Muscle layer of duodenum (tissue), 2 donors: ENCODE measurements at regions not wholly inside any gene's neighbourhood (a gene's known extent, or its start where the extent isn't known, plus 50 kb on each side); places are given as distances from the start of the nearest gene placed in this dataset.

Experiments used
- H3K27ac ChIP-seq: one replicate; pipeline ENCODE4 v1.7.0; 2013; ENCODE audit warnings: mild to moderate bottlenecking, low read length
- H3K27me3 ChIP-seq: one replicate; pipeline ENCODE4 v1.7.0; 2013; ENCODE audit warnings: low read depth, mild to moderate bottlenecking, control low read depth, low read length
- H3K36me3 ChIP-seq, 2 donors: one replicate each; pipeline ENCODE4 v1.7.0; 2013; ENCODE audit warnings: low read length in 2 of 2, control low read depth in 1 of 2, mild to moderate bottlenecking in 1 of 2; ENCODE audit not compliant: insufficient read depth in 2 of 2, control insufficient read depth in 1 of 2
- H3K4me1 ChIP-seq, 2 donors: one replicate each; pipeline ENCODE4 v1.7.0; 2013; ENCODE audit warnings: low read length in 2 of 2, mild to moderate bottlenecking in 2 of 2, control low read depth in 1 of 2, moderate library complexity in 1 of 2; ENCODE audit not compliant: insufficient read depth in 2 of 2, control insufficient read depth in 1 of 2
- H3K4me3 ChIP-seq, 2 donors: one replicate each; pipeline ENCODE4 v1.7.0; 2013; ENCODE audit warnings: low read length in 2 of 2, low read depth in 1 of 2, mild to moderate bottlenecking in 1 of 2
- H3K9me3 ChIP-seq, 2 donors: one replicate each; pipeline ENCODE4 v1.7.0; 2013; ENCODE audit warnings: low read length in 2 of 2, control low read depth in 1 of 2, mild to moderate bottlenecking in 1 of 2; ENCODE audit not compliant: control insufficient read depth in 1 of 2
- donor health status: healthy.

GRCh38 chr5:104628911-104629310, 1066.3 kb upstream of the NUDT12 start:
- H3K27ac ChIP-seq, result no peak overlapping the region
- no peak overlapping the region for H3K4me3 ChIP-seq
- no peaks in the 10 kb centered on the region for H3K27me3 ChIP-seq
- peaks cover 0 to 3% of the 10 kb centered on the region in 2 donors for H3K9me3 ChIP-seq
- H3K4me1 ChIP-seq, result no peaks in the 10 kb centered on the region
- no peaks in the 10 kb centered on the region for H3K36me3 ChIP-seq

GRCh38 chr5:104626122-104626521, 1063.5 kb upstream of the NUDT12 start:
- H3K27me3 ChIP-seq, result no peaks in the 10 kb centered on the region

GRCh38 chr5:104612005-104612404, 1049.4 kb upstream of the NUDT12 start:
- Histone ChIP-seq H3K4me3 (no peak overlapping the region), H3K36me3 (no peaks in the 10 kb centered on the region), H3K9me3 (no peaks in the 10 kb centered on the region), H3K4me1 (no peaks in the 10 kb centered on the region), H3K27ac (no peak overlapping the region), H3K27me3 (no peaks in the 10 kb centered on the region)

More at GRCh38 chr5:104626122-104626521, 1063.5 kb upstream of the NUDT12 start:
- Histone ChIP-seq H3K27ac (no peak overlapping the region), H3K4me3 (no peak overlapping the region), H3K36me3 (no peaks in the 10 kb centered on the region), H3K9me3 (peaks cover 0 to 3% of the 10 kb centered on the region in 2 donors), H3K4me1 (no peaks in the 10 kb centered on the region)

GRCh38 chr5:104611135-104611767, 1048.7 kb upstream of the NUDT12 start:
- Histone ChIP-seq H3K36me3 (no peaks in the 10 kb centered on the region), H3K4me1 (no peaks in the 10 kb centered on the region), H3K9me3 (no peaks in the 10 kb centered on the region), H3K4me3 (no peak overlapping the region), H3K27me3 (no peaks in the 10 kb centered on the region), H3K27ac (no peak overlapping the region)

- Histone ChIP-seq H3K4me3 (no peak overlapping the region), H3K27me3 (no peaks in the 10 kb centered on the region), H3K4me1 (no peaks in the 10 kb centered on the region), H3K36me3 (no peaks in the 10 kb centered on the region), H3K27ac (no peak overlapping the region), H3K9me3 (peaks cover 0 to 5% of the 10 kb centered on the region in 2 donors)
Measured at GRCh38 chr5:104606258-104606829, 1043.8 kb upstream of the NUDT12 start.

- peaks cover 5 to 10% of the 10 kb centered on the region in 2 donors for H3K9me3 ChIP-seq
- no peaks in the 10 kb centered on the region for H3K27me3 ChIP-seq
- no peaks in the 10 kb centered on the region for H3K36me3 ChIP-seq
- no peaks in the 10 kb centered on the region for H3K4me1 ChIP-seq
- no peak overlapping the region for H3K4me3 ChIP-seq
- H3K27ac ChIP-seq, result no peak overlapping the region
Measured at GRCh38 chr5:104599726-104600125, 1037.1 kb upstream of the NUDT12 start.

GRCh38 chr5:104598285-104598684, 1035.7 kb upstream of the NUDT12 start:
- Histone ChIP-seq H3K36me3 (no peaks in the 10 kb centered on the region), H3K27ac (no peak overlapping the region), H3K4me1 (no peaks in the 10 kb centered on the region), H3K27me3 (no peaks in the 10 kb centered on the region), H3K9me3 (peaks cover 5 to 13% of the 10 kb centered on the region in 2 donors), H3K4me3 (no peak overlapping the region)

- Histone ChIP-seq H3K27me3 (no peaks in the 10 kb centered on the region), H3K9me3 (peaks cover 0 to 13% of the 10 kb centered on the region in 2 donors), H3K4me1 (no peaks in the 10 kb centered on the region), H3K27ac (no peak overlapping the region), H3K4me3 (no peak overlapping the region), H3K36me3 (no peaks in the 10 kb centered on the region)
Measured at GRCh38 chr5:104594850-104595249, 1032.3 kb upstream of the NUDT12 start.

GRCh38 chr5:104576677-104577076, 1014.1 kb upstream of the NUDT12 start:
- no peaks in the 10 kb centered on the region for H3K36me3 ChIP-seq
- H3K4me3 ChIP-seq, result no peak overlapping the region
- no peaks in the 10 kb centered on the region for H3K4me1 ChIP-seq
- no peak overlapping the region for H3K27ac ChIP-seq
- no peaks in the 10 kb centered on the region for H3K9me3 ChIP-seq
- H3K27me3 ChIP-seq, result no peaks in the 10 kb centered on the region

- Histone ChIP-seq H3K36me3 (no peaks in the 10 kb centered on the region), H3K27ac (no peak overlapping the region), H3K9me3 (no peaks in the 10 kb centered on the region), H3K4me3 (no peak overlapping the region), H3K27me3 (no peaks in the 10 kb centered on the region), H3K4me1 (no peaks in the 10 kb centered on the region)
Measured at GRCh38 chr5:104573949-104574709, 1011.5 kb upstream of the NUDT12 start.

GRCh38 chr5:104569621-104570020, 1007.0 kb upstream of the NUDT12 start:
- Histone ChIP-seq H3K4me3 (no peak overlapping the region), H3K9me3 (peaks cover 0 to 4% of the 10 kb centered on the region in 2 donors), H3K4me1 (no peaks in the 10 kb centered on the region), H3K27ac (no peak overlapping the region), H3K27me3 (no peaks in the 10 kb centered on the region), H3K36me3 (no peaks in the 10 kb centered on the region)
